HepG2 (cell line): ENCODE measurements at regions not wholly inside any gene's neighbourhood (a gene's known extent, or its start where the extent isn't known, plus 50 kb on each side); places are given as distances from the start of the nearest gene placed in this dataset.

Experiments
- ATAC-seq: fragments of 200-7000 bp; cut with Tn5 transposase; 3 replicates; pipeline ENCODE4 v1.9.1; 2020; ENCODE audit warnings: mild to moderate bottlenecking, moderate library complexity
- BruUV-seq: library from RNA; stranded (reverse); fragments of 400-500 nt; replicated peaks from 2 replicates; lab custom pipeline; 2021; lab: Mats Ljungman, UMichigan
- CTCF ChIA-PET: fragments of 300-600 bp; formaldehyde crosslinking; extraction: SDS; loops from one replicate; lab custom pipeline; 2021; ENCODE audit warnings: low total read pairs, inconsistent platforms, low intra/inter-chr PET ratio; lab: Yijun Ruan, JAX
- POLR2A ChIA-PET: fragments of 350-600 bp; sonication (Branson Sonifier 250); formaldehyde crosslinking; loops from one replicate; lab custom pipeline; 2020; ENCODE audit warnings: antibody characterized with exemption, inconsistent platforms; lab: Yijun Ruan, JAX
- DNase-seq: peaks from one replicate; pipeline ENCODE4 v3.0.0-alpha.2; 2015; ENCODE audit warnings: low spot score
- FAIRE-seq: peaks from 3 replicates; lab custom pipeline; 2011; peaks lifted over from hg19 to GRCh38; lab: Jason Lieb, UNC
- H2AFZ ChIP-seq: one replicate; pipeline ENCODE4 v1.6.1; 2011; ENCODE audit warnings: low read length, inconsistent platforms
- H3K27ac ChIP-seq: fragments of 300-600 bp; 3 replicates; pipeline ENCODE4 v1.8.0; 2011; ENCODE audit warnings: mixed run types, mild to moderate bottlenecking, mixed read lengths, low read length, inconsistent platforms; ENCODE audit not compliant: insufficient read depth; ENCODE audit errors: extremely low read length
- H3K27me3 ChIP-seq, 2 experiments: fragments of 200-600 bp in 1 of 2; 2 replicates in 1 of 2; 3 replicates in 1 of 2; pipeline versions ENCODE4 v1.6.0 to v1.8.0; 2011; ENCODE audit warnings: low read length in 2 of 2, mild to moderate bottlenecking in 2 of 2, moderate library complexity in 2 of 2, inconsistent platforms in 1 of 2; ENCODE audit not compliant: insufficient read depth in 2 of 2, control insufficient read depth in 1 of 2
- H3K36me3 ChIP-seq, 2 experiments: fragments of 200-600 bp in 1 of 2; replicated peaks in 1 of 2; 2 replicates in 1 of 2; 3 replicates in 1 of 2; pipeline versions ENCODE4 v1.5.1 to v1.8.0; 2011; ENCODE audit warnings: low read length in 2 of 2, inconsistent platforms in 1 of 2; ENCODE audit not compliant: insufficient read depth in 2 of 2, control insufficient read depth in 1 of 2
- H3K4me1 ChIP-seq: 2 replicates; pipeline ENCODE4 v1.5.1; 2012; ENCODE audit warnings: low read length, inconsistent platforms; ENCODE audit not compliant: insufficient read depth
- H3K4me2 ChIP-seq: 2 replicates; pipeline ENCODE4 v1.6.0; 2011; ENCODE audit warnings: low read depth, low read length, inconsistent platforms
- H3K4me3 ChIP-seq, 3 experiments: fragments of 200-600 bp in 1 of 3; sonication (generic), shearing (Covaris generic) in 1 of 3; replicated peaks in 1 of 3; 2 replicates each; pipeline ENCODE4 v1.5.1; 2011 to 2016; ENCODE audit warnings: low read length in 3 of 3, inconsistent platforms in 2 of 3, low read depth in 2 of 3, mild to moderate bottlenecking in 2 of 3, control low read depth in 1 of 3, mixed read lengths in 1 of 3; ENCODE audit not compliant: insufficient read depth in 1 of 3
- H3K79me2 ChIP-seq: one replicate; pipeline ENCODE4 v1.6.1; 2011; ENCODE audit warnings: low read length, inconsistent platforms; ENCODE audit not compliant: insufficient read depth
- H3K9ac ChIP-seq: 2 replicates; pipeline ENCODE4 v1.6.0; 2011; ENCODE audit warnings: mild to moderate bottlenecking, low read depth, low read length, inconsistent platforms; ENCODE audit not compliant: insufficient read depth
- H3K9me3 ChIP-seq: 2 replicates; pipeline ENCODE4 v1.5.1; 2012; ENCODE audit warnings: mild to moderate bottlenecking, low read length
- H4K20me1 ChIP-seq: 2 replicates; pipeline ENCODE4 v1.6.0; 2011; ENCODE audit warnings: inconsistent platforms, mild to moderate bottlenecking, low read length, moderate library complexity; ENCODE audit not compliant: insufficient read depth
- CBX1 ChIP-seq: IDR thresholded peaks from one replicate; pipeline ENCODE4 v1.6.1; 2016; ENCODE audit warnings: antibody characterized with exemption, low read depth
- HNF1A ChIP-seq, 2 experiments: sonication (generic) in 1 of 2; formaldehyde crosslinking in 1 of 2; IDR thresholded peaks; 2 replicates each; pipeline versions ENCODE4 v1.4.0 to v1.6.1; 2016 to 2020; ENCODE audit warnings: borderline replicate concordance in 1 of 2, low read depth in 1 of 2, mild to moderate bottlenecking in 1 of 2, missing genetic modification reagents in 1 of 2
- IKZF4 ChIP-seq: sonication (generic); formaldehyde crosslinking; IDR thresholded peaks from 2 replicates; pipeline ENCODE4 v1.5.1; 2020; ENCODE audit warnings: borderline replicate concordance, mild to moderate bottlenecking, low read depth, missing genetic modification reagents; ENCODE audit errors: not compliant biosample characterization
- XRCC5 ChIP-seq: fragments of 200-400 bp; formaldehyde crosslinking; optimal IDR thresholded peaks from 2 replicates; pipeline ENCODE3; 2017; ENCODE audit warnings: mild to moderate bottlenecking, low read length
- ZBTB34 ChIP-seq: sonication (generic); formaldehyde crosslinking; IDR thresholded peaks from 2 replicates; pipeline ENCODE4 v1.8.0; 2022; ENCODE audit warnings: mild to moderate bottlenecking, missing genetic modification reagents
- ZNF235 ChIP-seq: sonication (generic); formaldehyde crosslinking; IDR thresholded peaks from 2 replicates; pipeline ENCODE4 v1.8.1; 2023; ENCODE audit warnings: mild to moderate bottlenecking, missing genetic modification reagents, borderline replicate concordance
- ZNF343 ChIP-seq: sonication (generic); formaldehyde crosslinking; IDR thresholded peaks from 2 replicates; pipeline ENCODE4 v1.4.0; 2020; ENCODE audit warnings: mild to moderate bottlenecking, missing genetic modification reagents
- ZNF572 ChIP-seq: sonication (generic); formaldehyde crosslinking; IDR thresholded peaks from 2 replicates; pipeline ENCODE4 v1.5.1; 2020; ENCODE audit warnings: mild to moderate bottlenecking, missing genetic modification reagents
- ZNF678 ChIP-seq: sonication (generic); formaldehyde crosslinking; IDR thresholded peaks from 2 replicates; pipeline ENCODE4 v1.4.0; 2020; ENCODE audit warnings: mild to moderate bottlenecking, missing genetic modification reagents
- ZNF891 ChIP-seq: sonication (generic); formaldehyde crosslinking; IDR thresholded peaks from 2 replicates; pipeline ENCODE4 v1.5.0; 2020; ENCODE audit warnings: mild to moderate bottlenecking, missing genetic modification reagents
- WGBS: methylation state at CpG from one replicate; pipeline ENCODE4 v1.1.6; 2017; ENCODE audit warnings: low lambda C conversion rate; 5-methylcytosine and 5-hydroxymethylcytosine counted together
- in situ Hi-C: cut with HindIII; loops from 2 replicates; pipeline ENCODE4 v1.10.0; 2017; ENCODE audit warnings: low pct_unique_long_range_greater_than_20kb; ENCODE audit not compliant: extremely low pct_ligation_motif_present
- intact Hi-C: fragments of 100-400 bp; cut with micrococcal nuclease; formaldehyde crosslinking; loops from one replicate; pipeline ENCODE4 v1.10.0; 2022; ENCODE audit not compliant: unreplicated experiment

- no peak overlapping the region for H3K27ac ChIP-seq
- H4K20me1 ChIP-seq: no peaks in the 10 kb centered on the region
- WGBS: 24% methylated on average over 9 of the region's 12 CpGs
- H3K4me2 ChIP-seq: no peak overlapping the region
- H3K27me3 ChIP-seq: peaks cover 0 to 23% of the 10 kb centered on the region in 2 experiments; a peak in 3 of 5 replicates
- TF ChIP-seq XRCC5 (no peak), ZNF891 (CRISPR knock-in tag) (0 out of 2 replicates have a peak, but pooled peaks have one; percentile 23), IKZF4 (CRISPR knock-in tag) (no peak), ZNF235 (CRISPR knock-in tag) (no peak), ZNF678 (no peak), CBX1 (no peak)
- TF ChIP-seq, all 625 proteins: peak for 1
- no TSS peak for BruUV-seq
- intact Hi-C loops (no loop called here), in situ Hi-C loops (no loop called here)
- Histone ChIP-seq H3K36me3 (no peaks in the 10 kb centered on the region), H2AFZ (no peak overlapping the region), H3K9me3 (no peaks in the 10 kb centered on the region), H3K4me1 (no peaks in the 10 kb centered on the region), H3K9ac (no peak overlapping the region), H3K4me3 (no peak overlapping the region), H3K79me2 (no peaks in the 10 kb centered on the region)
- DNase-seq (no peak), FAIRE-seq (no peak), ATAC-seq (peak; percentile 56; the same call in 2 of the 3 replicates)
- POLR2A ChIA-PET: no interaction called here
- CTCF ChIA-PET: no interaction called here
These were observed 67.0 kb upstream of the FRMD1 start for GRCh38 chr6:168145747-168146596.

GRCh38 chr6:168139121-168139520 is 60.1 kb upstream of the FRMD1 start:
- no peak overlapping the region for H3K27ac ChIP-seq
- no peak overlapping the region for H3K9ac ChIP-seq
- H3K27me3 ChIP-seq: peaks cover 0 to 10% of the 10 kb centered on the region in 2 experiments; a peak in 2 of 5 replicates
- ATAC-seq (no peak), FAIRE-seq (no peak), DNase-seq (no peak)
- POLR2A ChIA-PET: no interaction called here
- no peaks in the 10 kb centered on the region for H4K20me1 ChIP-seq
- H3K9me3 ChIP-seq: no peaks in the 10 kb centered on the region
- CTCF ChIA-PET: no interaction called here
- in situ Hi-C loops: loop anchor here (10.0 kb wide), 1 partner anchor 84 kb away; no protein-coding TSS in a partner anchor
- H3K36me3 ChIP-seq: no peaks in the 10 kb centered on the region
- H3K4me2 ChIP-seq: no peak overlapping the region
- H3K79me2 ChIP-seq: no peaks in the 10 kb centered on the region
- H3K4me1 ChIP-seq: no peaks in the 10 kb centered on the region
- no peak overlapping the region for H2AFZ ChIP-seq
- H3K4me3 ChIP-seq: no peak overlapping the region
- intact Hi-C loops: no loop called here
- no TSS peak for BruUV-seq
- 3% methylated on average over 4 of the region's 4 CpGs for WGBS
- TF ChIP-seq ZBTB34 (no peak), ZNF572 (no peak), ZNF343 (no peak), HNF1A (IDR thresholded peaks at IDR 0.05; ENCODE audit: low read depth) (no peak), HNF1A (CRISPR knock-in tag; IDR thresholded peaks at IDR 0.05; ENCODE audit: borderline replicate concordance) (no peak)
